ENCODE measurements at regions not wholly inside any gene's neighbourhood (a gene's known extent, or its start where the extent isn't known, plus 50 kb on each side); places are given as distances from the start of the nearest gene placed in this dataset.

- Histone ChIP-seq H4K5ac (ENCODE audit: insufficient read length, low read depth, low read length) (no peak overlapping the region), H4K91ac (ENCODE audit: insufficient read length, low read depth, low read length) (no peak overlapping the region), H2AK5ac (ENCODE audit: insufficient read length, low read length) (no peak overlapping the region), H3K14ac (ENCODE audit: insufficient read depth, low read length) (no peak overlapping the region), H2AFZ (ENCODE audit: low read length) (no peak overlapping the region), H3K27me3 (ENCODE audit: insufficient read depth, low read length) (no peaks in the 10 kb centered on the region), H3K23me2 (ENCODE audit: insufficient read length, low read depth, low read length, poor library complexity, severe bottlenecking) (no peaks in the 10 kb centered on the region), H2BK120ac (ENCODE audit: low read depth, low read length, poor library complexity, severe bottlenecking) (no peak overlapping the region), H2BK20ac (ENCODE audit: low read depth, low read length, poor library complexity, severe bottlenecking) (no peak overlapping the region), H2BK5ac (ENCODE audit: insufficient read length, low read length) (no peak overlapping the region), H4K20me1 (ENCODE audit: control insufficient read depth, insufficient read depth, insufficient read length) (no peaks in the 10 kb centered on the region), H4K8ac (replicated peaks; ENCODE audit: insufficient read length, low read depth, low read length) (no peak overlapping the region), H2BK12ac (ENCODE audit: insufficient read length, low read depth, low read length) (no peak overlapping the region), H3K18ac (ENCODE audit: insufficient read length, low read depth, low read length) (no peak overlapping the region), H3K79me1 (ENCODE audit: insufficient read depth, low read depth, low read length, poor library complexity, severe bottlenecking) (no peaks in the 10 kb centered on the region), H2BK15ac (ENCODE audit: low read depth, low read length) (no peak overlapping the region), H3K9ac (ENCODE audit: extremely low read depth, insufficient read length, low read length) (no peak overlapping the region), H3K23ac (ENCODE audit: insufficient read length, low read depth, low read length) (no peak overlapping the region), H3K56ac (ENCODE audit: insufficient read length, low read depth, low read length) (no peak overlapping the region), H3K4me2 (ENCODE audit: insufficient read depth, insufficient read length, low read length) (no peak overlapping the region), H3K9me3 (ENCODE audit: control insufficient read depth, low read depth, low read length) (no peaks in the 10 kb centered on the region), H3K4ac (ENCODE audit: low read depth, low read length) (no peak overlapping the region), H3K27ac (ENCODE audit: insufficient read length, low read depth, low read length) (no peak overlapping the region), H3K4me1 (ENCODE audit: insufficient read depth, low read length) (no peaks in the 10 kb centered on the region), H3T11ph (ENCODE audit: low read length) (no peak overlapping the region), H3K79me2 (ENCODE audit: insufficient read depth, low read length) (no peaks in the 10 kb centered on the region)
- TF ChIP-seq CTCF (conservative IDR thresholded peaks at IDR 0.05) = peak; percentile 65
- Mint-ChIP-seq H3K27me3 (ENCODE audit: low read depth) (no peaks in the 10 kb centered on the region), H3K9me3 (peaks cover 0 to 3% of the 10 kb centered on the region in 2 experiments; a peak in 1 of 5 replicates), H3K36me3 (ENCODE audit: insufficient read depth in 1 of 3, low read depth in 3 of 3) (no peaks in the 10 kb centered on the region; a peak in 1 of 7 replicates), H3K4me1 (peaks cover 0 to 2% of the 10 kb centered on the region in 2 experiments; a peak in 2 of 4 replicates), H3K27ac (no peak overlapping the region), H3K4me3 (no peak overlapping the region; a peak in 1 of 5 replicates)
- WGBS (ENCODE audit: extremely low coverage, insufficient read length, low lambda C conversion rate) = no CpG with 5 or more reads among the region's 5 CpGs
- peak; percentile 36 for DNase-seq
Measured at GRCh38 chr13:100828226-100828625, 153.6 kb upstream of the TMTC4 start.

Data from H9 (cell line).